ENCODE measurements at regions not wholly inside any gene's neighbourhood (a gene's known extent, or its start where the extent isn't known, plus 50 kb on each side); places are given as distances from the start of the nearest gene placed in this dataset.
"Not testable (repeated sequence)": the region's sequence is repeated elsewhere in the genome, so short reads cannot be mapped to it uniquely, and the experiment has no call there.

DNA sequence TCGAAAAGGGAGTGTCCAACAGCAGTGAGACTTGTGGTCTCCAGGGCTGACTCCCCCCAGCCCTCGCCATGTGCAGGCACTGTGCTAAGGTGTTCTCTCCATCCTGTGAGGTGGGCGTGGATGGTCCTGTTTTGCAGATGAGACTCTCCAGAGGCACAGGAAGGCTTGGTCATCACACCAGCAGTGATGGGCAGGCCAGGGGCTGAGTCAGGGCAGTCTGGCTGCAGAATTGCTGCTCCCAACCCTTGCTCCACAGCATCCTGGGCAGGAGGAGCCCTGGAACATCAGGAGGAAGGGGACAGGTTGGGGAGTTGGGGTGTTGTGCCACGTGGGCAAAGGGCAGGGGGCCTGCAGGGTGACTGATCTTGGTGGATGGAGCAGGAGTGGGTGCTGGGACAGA, 69.3 kb upstream of the TUBA3E start:
- H3K4me1 ChIP-seq; H3K27me3 ChIP-seq; ATAC-seq; H3K9me3 ChIP-seq; H3K4me3 ChIP-seq; intact Hi-C loops (cut with DNase I); DNase-seq; H3K36me3 ChIP-seq; H3K27ac ChIP-seq: not testable (repeated sequence)
- 32% methylated on average over 2 of the region's 4 CpGs for WGBS (ENCODE audit: insufficient coverage, low coverage, low lambda C conversion rate, missing lambda C conversion rate)

- H3K27me3 ChIP-seq, DNase-seq: not testable (repeated sequence)
Observed at GRCh38 chr2:130266836-130267235, 68.6 kb upstream of the TUBA3E start.

GRCh38 chr2:130265570-130266247, 67.5 kb upstream of the TUBA3E start:
- H3K36me3 ChIP-seq; H3K4me1 ChIP-seq; H3K9me3 ChIP-seq; intact Hi-C loops (cut with DNase I); H3K27me3 ChIP-seq; H3K27ac ChIP-seq; H3K4me3 ChIP-seq; DNase-seq: not testable (repeated sequence)
- WGBS (ENCODE audit: insufficient coverage, low coverage, low lambda C conversion rate, missing lambda C conversion rate) = 55% methylated on average over 4 of the region's 12 CpGs
- peak in 1 of 4 donors; percentile 6 for ATAC-seq

More at GRCh38 chr2:130266836-130267235, 68.6 kb upstream of the TUBA3E start:
- H3K4me1 ChIP-seq; H3K9me3 ChIP-seq; H3K36me3 ChIP-seq; ATAC-seq; H3K4me3 ChIP-seq; H3K27ac ChIP-seq; intact Hi-C loops (cut with DNase I): not testable (repeated sequence)
- WGBS (ENCODE audit: insufficient coverage, low coverage, low lambda C conversion rate, missing lambda C conversion rate) = 81% methylated on average over 4 of the region's 7 CpGs

DNA sequence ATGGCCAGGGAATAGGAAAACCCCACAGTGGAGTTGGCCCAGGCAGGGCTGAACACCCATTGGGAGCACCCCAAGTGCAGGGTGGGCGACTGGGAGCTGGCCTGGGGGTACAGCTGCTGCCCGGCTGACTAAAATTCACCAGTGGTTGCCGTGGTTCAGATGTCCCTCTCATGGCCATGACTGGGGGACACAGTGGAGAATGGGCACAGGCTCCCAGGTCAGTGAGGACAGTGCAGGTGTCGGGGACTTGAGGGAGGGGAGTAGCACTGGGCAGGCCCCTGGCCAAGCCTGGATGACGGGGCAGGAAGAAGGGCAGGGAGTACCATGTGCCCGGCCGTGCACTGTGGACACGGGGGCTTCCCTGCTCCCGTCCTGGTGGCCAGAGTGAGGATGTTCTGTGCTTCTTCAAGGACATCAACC, 66.7 kb upstream of the TUBA3E start:
- H3K36me3 ChIP-seq; H3K4me3 ChIP-seq; H3K9me3 ChIP-seq; ATAC-seq; H3K4me1 ChIP-seq; H3K27me3 ChIP-seq; H3K27ac ChIP-seq; intact Hi-C loops (cut with DNase I): not testable (repeated sequence)
- WGBS (ENCODE audit: insufficient coverage, low coverage, low lambda C conversion rate, missing lambda C conversion rate) = 60% methylated on average over 1 of the region's 9 CpGs
- DNase-seq = peak in 1 of 3 donors; percentile 29

DNA sequence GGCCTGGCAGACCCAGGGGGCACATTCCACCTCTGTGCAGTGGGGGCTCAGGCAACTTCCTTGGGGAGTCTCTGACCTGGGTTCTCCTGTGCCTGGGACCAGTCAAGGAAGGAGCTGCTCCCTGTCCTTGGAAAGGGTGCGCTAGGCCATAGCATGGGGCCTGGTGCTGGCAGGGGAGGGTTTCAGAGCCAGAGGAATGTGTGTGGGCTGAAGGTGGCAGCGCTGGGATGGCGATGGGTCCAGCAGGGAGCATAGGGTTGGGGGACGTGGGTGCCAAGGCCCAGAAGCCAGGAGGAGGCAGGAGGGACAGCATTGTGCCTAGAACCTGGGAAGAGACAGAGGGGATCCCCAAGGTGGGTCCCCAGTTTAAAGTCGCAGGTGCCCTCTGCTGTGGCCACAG, 66.3 kb upstream of the TUBA3E start:
- TF ChIP-seq, protein P1, sequence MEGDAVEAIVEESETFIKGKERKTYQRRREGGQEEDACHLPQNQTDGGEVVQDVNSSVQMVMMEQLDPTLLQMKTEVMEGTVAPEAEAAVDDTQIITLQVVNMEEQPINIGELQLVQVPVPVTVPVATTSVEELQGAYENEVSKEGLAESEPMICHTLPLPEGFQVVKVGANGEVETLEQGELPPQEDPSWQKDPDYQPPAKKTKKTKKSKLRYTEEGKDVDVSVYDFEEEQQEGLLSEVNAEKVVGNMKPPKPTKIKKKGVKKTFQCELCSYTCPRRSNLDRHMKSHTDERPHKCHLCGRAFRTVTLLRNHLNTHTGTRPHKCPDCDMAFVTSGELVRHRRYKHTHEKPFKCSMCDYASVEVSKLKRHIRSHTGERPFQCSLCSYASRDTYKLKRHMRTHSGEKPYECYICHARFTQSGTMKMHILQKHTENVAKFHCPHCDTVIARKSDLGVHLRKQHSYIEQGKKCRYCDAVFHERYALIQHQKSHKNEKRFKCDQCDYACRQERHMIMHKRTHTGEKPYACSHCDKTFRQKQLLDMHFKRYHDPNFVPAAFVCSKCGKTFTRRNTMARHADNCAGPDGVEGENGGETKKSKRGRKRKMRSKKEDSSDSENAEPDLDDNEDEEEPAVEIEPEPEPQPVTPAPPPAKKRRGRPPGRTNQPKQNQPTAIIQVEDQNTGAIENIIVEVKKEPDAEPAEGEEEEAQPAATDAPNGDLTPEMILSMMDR (IDR thresholded peaks at IDR 0.05) = no peak
- TF ChIP-seq POLR2A (IDR thresholded peaks at IDR 0.05) = no peak
- intact Hi-C loops (cut with DNase I) = no loop called here
- DNase-seq = no peak

GRCh38 chr2:130264046-130264445, 65.8 kb upstream of the TUBA3E start:
- WGBS (ENCODE audit: insufficient coverage, low coverage, low lambda C conversion rate, missing lambda C conversion rate) = 0% methylated on average over 1 of the region's 7 CpGs
- Histone ChIP-seq H3K4me1 (no peaks in the 10 kb centered on the region), H3K36me3 (no peaks in the 10 kb centered on the region), H3K27me3 (no peaks in the 10 kb centered on the region), H3K4me3 (no peak overlapping the region), H3K27ac (no peak overlapping the region), H3K9me3 (no peaks in the 10 kb centered on the region)
- ATAC-seq (no peak), DNase-seq (no peak)
- TF ChIP-seq, protein P1 (IDR thresholded peaks at IDR 0.05) = no peak
- TF ChIP-seq POLR2A (IDR thresholded peaks at IDR 0.05) = no peak
- intact Hi-C loops (cut with DNase I) = no loop called here

More for the DNA sequence above, 66.3 kb upstream of the TUBA3E start:
- no peaks in the 10 kb centered on the region for H3K27me3 ChIP-seq
- no peaks in the 10 kb centered on the region for H3K4me1 ChIP-seq
- ATAC-seq = no peak
- 87% methylated on average over 3 of the region's 5 CpGs for WGBS (ENCODE audit: insufficient coverage, low coverage, low lambda C conversion rate, missing lambda C conversion rate)
- no peaks in the 10 kb centered on the region for H3K9me3 ChIP-seq
- H3K4me3 ChIP-seq = no peak overlapping the region
- H3K36me3 ChIP-seq = no peaks in the 10 kb centered on the region
- no peak overlapping the region for H3K27ac ChIP-seq
